HFFc6 (cell line): ENCODE measurements at regions not wholly inside any gene's neighbourhood (a gene's known extent, or its start where the extent isn't known, plus 50 kb on each side); places are given as distances from the start of the nearest gene placed in this dataset.

Experiments used
- DNase-seq: peaks from one replicate; pipeline ENCODE4 v3.0.0-alpha.2; 2018
- H3K27ac Mint-ChIP-seq: 2 replicates; pipeline ENCODE4 v1.8.0; 2020; ENCODE audit warnings: mild to moderate bottlenecking, mixed read lengths
- H3K27me3 Mint-ChIP-seq: 2 replicates; pipeline ENCODE4 v1.8.0; 2021; ENCODE audit warnings: mild to moderate bottlenecking, moderate library complexity, mixed read lengths; ENCODE audit not compliant: insufficient read depth
- H3K36me3 Mint-ChIP-seq: 2 replicates; pipeline ENCODE4 v1.8.0; 2021; ENCODE audit warnings: low read depth, mixed read lengths
- H3K4me1 Mint-ChIP-seq: 2 replicates; pipeline ENCODE4 v1.8.0; 2020; ENCODE audit warnings: low read depth, mixed read lengths
- H3K4me3 Mint-ChIP-seq: 2 replicates; pipeline ENCODE4 v1.8.0; 2020; ENCODE audit warnings: mild to moderate bottlenecking, moderate library complexity, mixed read lengths
- H3K9me3 Mint-ChIP-seq: 2 replicates; pipeline ENCODE4 v1.8.0; 2020; ENCODE audit warnings: mild to moderate bottlenecking, mixed read lengths
- TF ChIP-seq, protein P1 (sequence below): fragments of 200-600 bp; sonication (generic); IDR thresholded peaks from 2 replicates; pipeline ENCODE4 v1.5.0; 2021; ENCODE audit warnings: antibody characterized with exemption, mild to moderate bottlenecking

DNA sequence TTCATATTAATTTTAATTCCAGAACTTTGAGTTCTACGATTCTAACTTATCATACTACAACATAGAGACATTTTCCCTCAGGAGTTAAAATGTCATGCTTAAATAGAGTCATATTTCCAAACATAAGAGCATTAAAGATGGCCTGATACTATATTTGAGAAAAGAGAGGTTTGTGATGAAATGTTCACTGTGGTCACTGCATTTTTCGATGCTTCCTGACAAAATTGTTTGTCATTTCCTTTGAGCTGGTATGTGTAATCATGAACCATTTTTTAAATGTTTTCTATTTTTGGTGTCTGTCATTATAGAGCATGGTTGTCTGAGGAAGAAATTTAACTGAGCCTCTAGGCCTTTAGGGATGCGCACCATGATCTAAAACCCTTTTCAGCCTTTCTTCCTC, 721.4 kb upstream of the NR2F2 start:
- Mint-ChIP-seq H3K27ac (peak overlapping the region; percentile 71), H3K36me3 (no peaks in the 10 kb centered on the region), H3K4me3 (no peak overlapping the region), H3K9me3 (no peaks in the 10 kb centered on the region), H3K27me3 (no peaks in the 10 kb centered on the region), H3K4me1 (peaks cover 35% of the 10 kb centered on the region)
- DNase-seq, result peak; percentile 10
- TF ChIP-seq, protein P1, sequence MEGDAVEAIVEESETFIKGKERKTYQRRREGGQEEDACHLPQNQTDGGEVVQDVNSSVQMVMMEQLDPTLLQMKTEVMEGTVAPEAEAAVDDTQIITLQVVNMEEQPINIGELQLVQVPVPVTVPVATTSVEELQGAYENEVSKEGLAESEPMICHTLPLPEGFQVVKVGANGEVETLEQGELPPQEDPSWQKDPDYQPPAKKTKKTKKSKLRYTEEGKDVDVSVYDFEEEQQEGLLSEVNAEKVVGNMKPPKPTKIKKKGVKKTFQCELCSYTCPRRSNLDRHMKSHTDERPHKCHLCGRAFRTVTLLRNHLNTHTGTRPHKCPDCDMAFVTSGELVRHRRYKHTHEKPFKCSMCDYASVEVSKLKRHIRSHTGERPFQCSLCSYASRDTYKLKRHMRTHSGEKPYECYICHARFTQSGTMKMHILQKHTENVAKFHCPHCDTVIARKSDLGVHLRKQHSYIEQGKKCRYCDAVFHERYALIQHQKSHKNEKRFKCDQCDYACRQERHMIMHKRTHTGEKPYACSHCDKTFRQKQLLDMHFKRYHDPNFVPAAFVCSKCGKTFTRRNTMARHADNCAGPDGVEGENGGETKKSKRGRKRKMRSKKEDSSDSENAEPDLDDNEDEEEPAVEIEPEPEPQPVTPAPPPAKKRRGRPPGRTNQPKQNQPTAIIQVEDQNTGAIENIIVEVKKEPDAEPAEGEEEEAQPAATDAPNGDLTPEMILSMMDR, result no peak

DNA sequence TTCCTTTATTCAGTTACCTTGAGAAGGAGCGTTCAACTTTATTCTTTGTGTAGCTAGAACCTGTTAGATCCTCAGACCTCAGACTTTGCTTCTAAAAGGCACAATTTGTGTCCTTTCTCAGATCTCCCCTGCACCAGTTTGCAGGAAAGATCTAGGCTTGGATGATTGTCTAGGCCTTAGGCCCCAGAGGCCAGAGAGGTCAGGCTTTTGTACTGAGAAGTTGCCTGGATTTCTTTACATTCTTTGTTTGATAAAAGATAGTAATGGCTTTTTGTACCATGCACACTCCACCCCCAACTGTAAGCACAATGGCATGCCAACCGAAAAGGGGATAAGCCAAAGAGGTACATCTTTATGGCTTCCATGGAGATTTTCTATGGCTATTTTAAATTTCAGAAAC, 719.6 kb upstream of the NR2F2 start:
- Mint-ChIP-seq H3K36me3 (no peaks in the 10 kb centered on the region), H3K4me1 (peaks cover 17% of the 10 kb centered on the region), H3K27me3 (no peaks in the 10 kb centered on the region; the same call in 1 of the 2 replicates), H3K4me3 (no peak overlapping the region), H3K9me3 (no peaks in the 10 kb centered on the region), H3K27ac (no peak overlapping the region)
- TF ChIP-seq, protein P1, result no peak
- DNase-seq, result no peak

DNA sequence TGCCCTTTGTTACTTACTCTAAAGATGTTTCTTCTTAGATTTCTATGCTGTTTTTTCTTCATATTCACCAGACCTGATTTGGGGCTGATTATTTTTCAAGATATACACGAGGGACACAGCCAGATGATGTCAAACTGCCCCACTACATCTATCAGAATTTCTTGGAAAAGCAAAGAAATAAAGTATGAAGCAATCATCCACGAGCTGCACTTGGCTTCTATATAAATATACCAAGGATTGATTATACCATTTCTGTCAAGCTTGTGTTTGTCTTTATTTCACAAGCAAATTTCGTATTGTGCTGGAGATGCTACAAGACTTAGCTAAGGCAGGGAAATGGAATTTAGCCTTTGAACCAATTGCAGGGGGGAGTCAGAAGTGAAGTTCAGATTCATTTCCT, 715.1 kb upstream of the NR2F2 start:
- no peaks in the 10 kb centered on the region; the same call in 1 of the 2 replicates for H3K27me3 Mint-ChIP-seq
- DNase-seq, result no peak
- no peaks in the 10 kb centered on the region for H3K9me3 Mint-ChIP-seq
- no peak overlapping the region for H3K4me3 Mint-ChIP-seq
- TF ChIP-seq, protein P1, result no peak
- H3K36me3 Mint-ChIP-seq, result no peaks in the 10 kb centered on the region
- H3K4me1 Mint-ChIP-seq, result no peaks in the 10 kb centered on the region; the same call in 1 of the 2 replicates
- no peak overlapping the region for H3K27ac Mint-ChIP-seq

DNA sequence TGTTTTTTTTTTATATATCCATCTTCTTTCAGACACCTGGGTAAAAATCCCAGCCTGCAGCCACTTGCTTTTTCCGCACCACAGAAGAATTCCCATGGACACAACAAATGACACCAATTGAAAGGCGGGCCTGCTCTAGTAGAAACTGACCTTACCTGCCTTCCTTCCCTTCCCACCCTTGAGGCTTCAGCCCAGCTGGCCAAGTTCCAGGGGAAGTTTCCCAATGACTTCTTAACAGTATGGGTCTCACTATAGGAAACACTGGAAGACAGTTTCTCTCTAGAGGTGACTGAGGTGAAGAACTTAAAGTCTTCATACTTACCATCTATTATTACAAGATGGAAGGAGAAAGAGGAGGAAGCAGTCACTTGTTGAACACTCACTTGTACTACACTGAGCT, 714.2 kb upstream of the NR2F2 start:
- no peak for DNase-seq
- no peaks in the 10 kb centered on the region for H3K36me3 Mint-ChIP-seq
- 0 out of 2 replicates have a peak, but pooled peaks cover 8% of the 10 kb centered on the region for H3K4me1 Mint-ChIP-seq
- TF ChIP-seq, protein P1, result no peak
- H3K9me3 Mint-ChIP-seq, result no peaks in the 10 kb centered on the region
- no peaks in the 10 kb centered on the region; the same call in 1 of the 2 replicates for H3K27me3 Mint-ChIP-seq
- no peak overlapping the region for H3K4me3 Mint-ChIP-seq
- no peak overlapping the region for H3K27ac Mint-ChIP-seq

DNA sequence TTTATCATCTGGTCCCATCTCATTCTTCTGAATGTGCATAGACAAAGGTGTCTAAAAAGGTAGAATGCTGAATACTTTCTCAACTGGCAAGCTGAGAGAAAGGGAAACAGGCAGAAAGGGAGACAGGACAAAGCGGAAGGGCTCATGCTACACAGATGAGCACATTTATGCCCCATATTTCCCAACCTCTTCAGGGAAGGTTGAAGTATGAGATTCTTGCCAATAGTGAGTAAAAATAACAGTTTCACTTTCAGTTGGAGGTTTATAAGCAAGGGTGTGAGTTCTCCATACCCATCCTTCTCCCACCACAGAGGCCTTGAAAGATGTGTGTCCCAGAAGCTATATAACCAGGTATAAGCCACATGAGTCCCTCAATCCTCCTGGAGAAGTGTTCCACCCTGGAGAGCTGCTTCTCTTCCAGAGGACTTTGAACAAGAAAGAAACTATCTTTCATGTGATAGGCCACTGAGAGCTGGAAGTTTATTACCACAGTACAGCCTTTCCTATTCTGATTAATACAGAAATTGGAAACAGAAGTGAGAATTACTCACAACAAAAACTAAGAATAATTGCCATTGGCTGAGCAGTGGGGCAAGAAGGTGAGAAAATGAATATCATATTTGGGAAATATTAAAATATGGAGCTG, 709.4 kb upstream of the NR2F2 start:
- H3K4me1 Mint-ChIP-seq, result peaks cover 16% of the 10 kb centered on the region; the same call in 1 of the 2 replicates
- H3K27me3 Mint-ChIP-seq, result no peaks in the 10 kb centered on the region
- peaks cover 5% of the 10 kb centered on the region; the same call in 1 of the 2 replicates for H3K9me3 Mint-ChIP-seq
- no peaks in the 10 kb centered on the region; the same call in none of the 2 replicates for H3K36me3 Mint-ChIP-seq
- H3K27ac Mint-ChIP-seq, result no peak overlapping the region
- no peak for DNase-seq
- H3K4me3 Mint-ChIP-seq, result no peak overlapping the region
- TF ChIP-seq, protein P1, result no peak
